Fibroblast of the conjunctiva (primary cell): ENCODE measurements at regions not wholly inside any gene's neighbourhood (a gene's known extent, or its start where the extent isn't known, plus 50 kb on each side); places are given as distances from the start of the nearest gene placed in this dataset.

Source experiments
- DNase-seq: peaks from one replicate; pipeline ENCODE4 v3.0.0-alpha.2; 2010; ENCODE audit warnings: low read depth

DNA sequence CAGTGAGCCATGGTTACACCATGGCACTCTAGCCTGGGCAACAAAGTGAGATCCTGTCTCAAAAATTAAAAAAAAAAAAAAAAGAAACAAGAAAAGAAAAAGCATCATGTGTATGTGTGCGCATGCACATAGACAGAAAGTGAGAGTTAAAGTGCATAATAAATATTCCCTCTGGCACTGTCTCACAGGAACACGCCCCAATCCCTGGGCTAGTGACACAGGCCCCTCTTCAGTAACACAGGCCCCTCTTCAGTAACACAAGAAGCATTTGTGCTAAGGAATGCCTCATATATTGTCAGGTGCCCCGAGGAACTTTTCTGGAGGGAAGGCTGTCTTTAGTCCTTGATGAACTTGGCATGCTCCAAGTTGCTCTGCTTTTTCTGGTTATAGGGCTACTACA lies 57.5 kb downstream of the RPL27A start:
- no peak for DNase-seq

DNA sequence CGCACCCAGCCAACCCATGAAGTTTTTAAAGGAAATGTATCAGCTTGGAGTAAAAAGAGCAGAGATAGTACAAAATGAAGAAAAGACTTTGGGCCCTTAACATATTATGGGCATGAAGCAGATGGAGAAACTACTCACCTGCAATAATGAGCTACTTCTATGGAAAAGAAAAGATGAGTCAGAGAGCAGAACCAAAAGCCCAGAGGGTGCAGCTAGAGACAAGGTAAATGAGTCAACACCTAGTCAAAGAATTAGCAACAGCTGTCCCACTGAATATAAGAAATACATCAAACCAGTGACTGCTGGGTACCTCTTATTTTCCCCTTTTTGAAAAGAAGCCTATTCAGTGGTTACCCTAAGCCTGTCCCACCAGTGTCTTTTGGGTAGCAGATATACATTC lies 61.8 kb downstream of the RPL27A start:
- no peak for DNase-seq

DNA sequence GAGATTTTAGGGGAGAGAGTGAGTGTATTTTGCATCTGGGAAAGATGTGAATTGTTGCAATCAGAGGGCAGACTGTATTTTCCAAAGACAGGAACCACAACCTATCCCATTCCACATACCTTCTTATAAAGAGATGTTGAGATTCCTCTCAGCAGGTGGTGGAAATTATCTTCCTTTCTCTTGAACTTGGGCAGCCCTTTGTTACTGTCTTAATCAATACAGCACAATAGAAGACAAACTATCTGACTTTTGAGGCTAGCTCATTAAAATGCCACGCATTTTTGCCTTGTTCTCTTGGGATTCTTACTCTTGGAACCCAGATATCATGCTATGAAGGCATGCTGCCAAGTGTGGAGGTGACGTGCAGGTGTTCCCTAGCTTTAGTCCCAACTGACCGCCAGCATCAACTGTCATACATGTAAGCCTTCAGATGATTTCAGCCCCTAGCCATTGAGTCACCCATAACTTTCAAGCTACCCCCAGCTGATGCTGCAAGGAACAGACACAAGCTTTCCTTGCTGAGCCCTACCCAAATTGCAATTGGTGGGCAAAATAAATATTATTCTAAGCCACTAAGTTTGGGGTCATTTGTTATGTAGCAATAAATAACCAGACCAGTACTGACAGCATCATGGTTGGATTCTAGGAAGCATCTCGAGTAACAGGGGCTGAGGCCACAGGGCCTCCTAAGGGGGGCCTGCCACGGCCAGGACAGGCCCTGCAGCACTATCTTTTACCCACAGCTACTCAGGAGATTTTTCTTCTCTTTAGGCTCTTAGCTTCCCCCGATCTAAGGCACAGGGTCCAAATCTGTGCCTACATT lies 63.0 kb downstream of the RPL27A start:
- DNase-seq: no peak

DNA sequence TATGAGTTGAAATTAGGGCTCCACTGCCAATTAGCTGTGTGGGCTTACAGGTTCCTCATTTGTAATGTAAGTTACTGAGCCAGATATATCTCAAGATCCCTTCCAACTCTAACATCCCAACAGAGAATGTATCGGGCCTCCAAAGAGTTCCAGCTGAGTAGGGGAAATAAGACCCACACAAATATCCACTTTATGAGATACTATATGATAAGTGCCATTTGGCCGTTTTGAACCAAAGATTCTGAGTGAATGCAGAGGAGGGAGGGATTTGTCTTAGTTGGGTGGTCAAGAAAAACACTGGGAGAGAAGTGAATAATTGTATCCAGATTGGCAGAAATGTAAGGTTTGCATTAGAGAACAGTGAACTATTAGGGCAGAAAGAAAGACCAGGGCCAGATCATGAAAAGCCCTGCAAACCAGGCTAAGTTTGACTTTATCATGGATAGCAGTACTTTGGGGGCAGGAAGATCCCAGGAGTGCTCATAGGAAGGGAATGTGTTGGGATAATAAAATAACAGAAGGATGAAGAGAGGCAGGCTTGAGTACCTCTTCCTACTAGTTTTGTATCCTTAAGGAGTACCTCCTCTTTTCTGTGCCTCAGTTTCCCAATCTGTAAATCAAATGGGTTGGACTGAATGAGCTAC lies 63.9 kb downstream of the RPL27A start:
- DNase-seq: no peak

DNA sequence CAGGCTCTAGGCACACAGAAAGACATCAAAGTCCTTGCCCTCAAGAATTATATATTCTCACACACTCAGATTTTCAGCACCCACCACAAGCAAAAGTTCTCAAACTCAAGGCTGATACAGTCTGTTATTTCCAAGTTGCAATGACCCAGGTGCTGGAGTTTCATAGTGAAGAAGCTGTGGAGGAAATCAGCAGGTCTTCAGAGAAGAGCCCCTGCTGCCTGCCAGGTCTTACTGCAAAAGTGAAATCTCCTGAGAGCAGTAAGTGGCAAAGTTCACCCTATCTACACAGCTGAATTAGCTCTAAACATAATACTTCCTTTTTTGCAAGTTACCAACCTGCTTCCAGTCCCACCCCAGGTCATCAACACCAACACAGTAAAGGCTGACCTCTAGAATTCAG lies 64.6 kb downstream of the RPL27A start:
- DNase-seq: no peak

DNA sequence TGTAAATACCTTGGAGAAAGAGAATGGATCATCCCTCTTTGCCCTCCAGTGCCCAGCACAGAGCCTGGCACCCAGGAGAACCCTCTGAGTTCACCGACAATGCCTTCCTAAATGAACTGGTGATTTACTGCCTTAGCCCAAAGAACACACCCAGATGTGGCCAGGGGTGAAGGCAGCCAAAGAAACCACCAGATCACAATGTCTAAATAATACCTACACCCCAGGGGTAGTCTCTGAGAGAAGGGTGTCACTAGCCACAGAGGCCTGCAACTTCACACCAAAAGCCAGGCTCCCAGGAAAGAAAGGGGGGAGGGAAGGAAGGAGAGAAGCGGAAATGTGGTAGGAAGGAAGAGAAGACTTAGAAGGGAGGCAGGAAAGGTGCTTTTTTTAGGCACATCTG lies 65.7 kb downstream of the RPL27A start:
- DNase-seq: no peak

DNA sequence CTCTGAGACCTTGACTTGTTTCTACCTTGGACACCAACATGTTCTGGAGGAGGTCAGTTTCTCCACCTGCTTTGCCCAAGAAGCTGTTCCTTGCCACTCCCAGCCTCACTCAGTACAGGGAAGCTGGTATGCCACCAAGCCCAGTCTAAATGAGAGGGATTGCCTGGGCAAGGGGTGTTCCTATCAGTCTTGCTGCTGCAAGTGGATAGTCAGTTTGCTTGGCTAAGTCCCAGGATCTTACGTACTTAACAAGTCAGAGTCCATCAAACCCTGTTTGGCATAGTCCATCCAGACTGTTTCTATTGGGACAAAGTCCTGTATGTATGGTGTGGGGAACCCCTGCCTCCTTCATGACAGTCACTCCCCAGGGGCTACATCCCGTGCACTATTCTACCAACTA lies 66.6 kb downstream of the RPL27A start:
- no peak for DNase-seq

DNA sequence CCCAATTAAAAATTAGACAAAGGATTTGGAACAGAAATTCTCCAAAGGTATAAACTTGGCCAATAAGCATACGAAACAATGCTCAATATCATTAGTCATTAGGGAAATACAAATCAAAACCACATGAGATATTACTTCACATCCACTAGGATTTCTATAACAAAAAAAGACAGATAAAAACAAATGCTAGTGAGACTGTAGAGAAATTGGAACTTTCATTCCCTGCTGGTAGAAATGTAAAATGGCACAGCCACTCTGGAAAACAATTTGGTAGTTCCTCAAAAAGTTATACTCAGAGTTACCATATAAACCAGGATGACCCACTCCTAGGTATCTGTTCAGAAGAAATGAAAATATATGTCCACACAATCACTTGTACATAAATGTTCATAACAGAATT lies 71.6 kb downstream of the RPL27A start:
- DNase-seq: no peak

DNA sequence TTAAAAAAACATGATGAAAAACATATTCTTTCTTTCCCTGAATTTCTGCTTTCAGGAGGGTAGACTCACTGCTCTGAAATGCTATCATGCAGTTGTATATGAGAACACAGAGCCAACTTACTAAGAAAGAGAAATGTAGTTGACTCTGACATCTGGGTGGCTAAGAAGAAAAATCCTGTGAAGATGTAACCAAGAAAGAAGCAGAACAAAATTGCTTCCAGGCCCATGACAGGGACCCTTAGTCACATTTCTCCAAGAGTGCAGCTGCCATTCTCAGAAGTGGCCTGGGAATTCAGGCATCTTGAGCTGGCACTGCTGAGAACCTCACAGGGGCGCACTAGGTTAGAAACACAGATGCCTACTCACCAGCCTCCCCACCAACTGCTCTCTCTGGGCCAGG lies 73.6 kb downstream of the RPL27A start:
- no peak for DNase-seq

DNA sequence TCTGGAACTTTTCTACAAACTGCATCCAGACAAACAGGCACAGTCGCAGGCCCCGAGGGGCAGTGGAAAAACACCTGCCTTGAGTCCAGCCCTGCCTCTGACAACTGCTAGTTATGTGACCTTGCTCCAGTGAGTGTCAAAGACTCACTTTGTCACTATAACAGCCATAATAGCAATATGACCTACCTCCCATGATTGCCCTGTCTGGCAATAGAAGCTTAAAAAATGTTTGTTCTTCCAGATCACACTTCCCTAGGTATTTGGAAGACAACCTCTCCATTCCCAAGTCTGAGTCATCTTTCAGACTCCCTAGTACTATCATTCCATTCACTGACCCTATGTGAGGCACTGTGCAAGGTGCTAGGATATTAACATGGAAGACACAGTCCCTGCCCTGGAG lies 74.5 kb downstream of the RPL27A start:
- no peak for DNase-seq

DNA sequence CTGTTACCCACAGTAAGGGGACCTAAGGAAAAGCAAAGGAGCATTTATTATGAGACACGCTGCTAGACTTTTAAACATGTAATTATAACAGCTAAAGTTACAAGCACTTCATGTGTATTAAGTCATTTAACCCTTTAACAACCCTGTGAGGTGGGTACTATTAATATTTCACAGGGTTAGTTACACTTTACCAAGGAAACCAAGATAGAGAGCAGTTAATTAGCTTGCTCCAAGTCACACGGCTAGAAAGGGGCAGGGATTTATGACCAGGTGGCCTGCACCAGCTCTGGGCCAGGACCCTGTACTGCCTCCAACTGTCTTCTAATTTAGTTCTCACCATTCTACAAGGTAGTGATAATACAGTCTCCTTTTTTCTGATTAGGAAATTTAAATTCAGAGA lies 74.9 kb downstream of the RPL27A start:
- no peak for DNase-seq

DNA sequence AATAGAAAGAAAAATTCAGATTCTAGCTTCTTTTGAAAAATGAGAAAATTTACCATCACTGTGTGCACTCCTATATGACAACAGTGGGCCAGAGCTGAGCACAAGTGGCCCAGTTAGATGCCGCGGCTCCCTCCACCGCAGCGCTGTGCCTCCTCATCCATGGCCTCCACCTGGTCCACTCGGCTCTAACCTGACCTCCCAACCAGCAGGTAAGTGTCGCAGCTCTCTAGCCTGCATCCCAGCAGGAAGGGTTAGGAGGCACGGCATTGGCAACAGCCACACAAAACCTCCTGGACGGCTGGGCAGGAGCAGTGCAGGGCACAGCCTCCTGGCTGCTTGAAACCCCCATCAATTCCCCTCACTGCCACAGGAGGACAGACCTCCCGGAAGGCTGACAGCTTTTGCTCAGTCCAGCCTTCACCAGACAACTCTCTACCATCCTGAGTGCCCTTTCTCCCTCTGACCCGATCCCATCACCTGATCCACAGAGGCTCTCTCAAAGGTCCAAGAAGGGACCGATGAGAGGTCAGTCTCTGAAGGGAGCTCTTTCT lies 76.1 kb downstream of the RPL27A start:
- no peak for DNase-seq

DNA sequence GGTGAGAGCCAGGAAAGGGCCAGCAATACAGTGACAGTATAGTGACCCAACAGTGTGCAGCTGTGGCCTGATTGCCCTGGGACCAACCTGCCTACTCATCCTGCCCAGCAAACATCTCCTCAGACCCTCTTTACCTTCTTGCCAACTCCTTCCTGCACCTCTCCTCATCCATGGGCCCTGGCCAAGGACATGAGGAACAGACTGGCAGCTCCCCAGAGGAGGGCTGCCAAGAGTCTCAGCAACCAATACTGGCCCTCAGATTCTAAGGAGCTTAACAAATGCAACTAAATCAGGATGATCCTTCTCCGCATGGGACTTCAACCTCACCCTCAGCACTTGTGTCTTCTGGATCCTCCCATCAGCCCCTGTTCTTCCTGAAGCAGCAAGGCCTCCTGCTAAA lies 77.0 kb downstream of the RPL27A start:
- no peak for DNase-seq

DNA sequence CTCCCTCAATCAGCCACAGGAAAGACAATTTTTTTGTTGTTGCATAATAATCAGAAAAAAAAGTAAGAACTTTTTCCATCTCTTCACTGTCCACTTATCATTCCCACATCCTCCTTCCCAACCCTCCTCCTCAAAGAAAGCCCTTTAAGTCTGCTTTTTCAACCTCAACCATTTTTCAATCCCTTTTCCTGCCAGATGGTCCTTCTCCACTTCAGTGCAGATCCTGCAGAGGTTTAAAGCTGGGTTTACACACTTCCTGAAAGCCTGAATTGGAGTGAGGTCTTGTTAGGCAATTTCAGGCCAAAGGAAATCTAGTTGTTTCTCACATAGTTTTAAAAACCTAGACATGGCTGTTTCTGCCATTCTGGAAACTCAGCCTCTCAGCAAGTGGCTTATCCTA lies 78.3 kb downstream of the RPL27A start:
- DNase-seq: no peak

DNA sequence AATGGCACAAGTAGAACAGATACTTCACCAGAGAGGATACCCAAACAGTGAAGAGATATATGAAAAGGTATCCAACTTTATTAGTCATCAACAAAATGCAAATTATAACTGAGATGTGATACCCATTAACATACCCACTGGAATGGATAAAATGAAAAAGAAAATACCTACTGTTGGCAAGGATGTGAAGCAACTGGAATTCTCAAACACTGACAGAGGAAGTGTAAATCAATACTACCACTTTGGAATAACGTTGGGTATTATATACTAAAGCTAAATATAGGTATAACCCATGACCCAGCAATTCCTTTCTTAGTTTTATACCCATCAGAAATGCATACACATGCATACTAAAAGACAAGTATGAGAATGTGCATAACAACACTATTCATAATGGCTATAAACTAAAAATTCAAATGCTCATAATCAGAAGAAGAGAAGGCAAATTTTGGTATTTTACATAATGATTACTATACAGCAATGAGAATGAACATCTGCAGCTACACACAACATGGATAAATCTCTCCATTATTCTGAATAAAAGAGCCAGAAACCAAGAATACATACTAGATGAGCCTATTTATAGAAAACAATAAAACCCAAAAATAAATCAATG lies 80.6 kb downstream of the RPL27A start:
- DNase-seq: no peak

DNA sequence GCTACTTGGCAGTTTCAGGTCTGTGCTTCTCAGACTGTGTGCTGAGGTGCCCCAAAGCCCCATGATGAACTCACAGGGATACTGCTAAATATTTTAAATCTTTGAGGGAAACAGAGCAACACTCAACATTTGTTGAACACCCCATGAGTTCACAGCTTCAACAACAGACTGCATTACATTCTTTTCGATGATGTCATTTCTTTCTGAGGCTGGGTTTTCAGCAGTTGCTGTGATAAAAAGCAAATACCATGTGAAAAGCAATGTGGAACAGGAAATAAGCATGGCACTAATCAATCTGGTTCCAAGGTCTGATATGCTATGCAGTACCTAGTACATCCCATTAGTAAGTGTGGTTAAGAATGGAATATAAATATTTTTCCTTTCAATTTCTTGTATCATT lies 82.7 kb downstream of the RPL27A start:
- DNase-seq: no peak

DNA sequence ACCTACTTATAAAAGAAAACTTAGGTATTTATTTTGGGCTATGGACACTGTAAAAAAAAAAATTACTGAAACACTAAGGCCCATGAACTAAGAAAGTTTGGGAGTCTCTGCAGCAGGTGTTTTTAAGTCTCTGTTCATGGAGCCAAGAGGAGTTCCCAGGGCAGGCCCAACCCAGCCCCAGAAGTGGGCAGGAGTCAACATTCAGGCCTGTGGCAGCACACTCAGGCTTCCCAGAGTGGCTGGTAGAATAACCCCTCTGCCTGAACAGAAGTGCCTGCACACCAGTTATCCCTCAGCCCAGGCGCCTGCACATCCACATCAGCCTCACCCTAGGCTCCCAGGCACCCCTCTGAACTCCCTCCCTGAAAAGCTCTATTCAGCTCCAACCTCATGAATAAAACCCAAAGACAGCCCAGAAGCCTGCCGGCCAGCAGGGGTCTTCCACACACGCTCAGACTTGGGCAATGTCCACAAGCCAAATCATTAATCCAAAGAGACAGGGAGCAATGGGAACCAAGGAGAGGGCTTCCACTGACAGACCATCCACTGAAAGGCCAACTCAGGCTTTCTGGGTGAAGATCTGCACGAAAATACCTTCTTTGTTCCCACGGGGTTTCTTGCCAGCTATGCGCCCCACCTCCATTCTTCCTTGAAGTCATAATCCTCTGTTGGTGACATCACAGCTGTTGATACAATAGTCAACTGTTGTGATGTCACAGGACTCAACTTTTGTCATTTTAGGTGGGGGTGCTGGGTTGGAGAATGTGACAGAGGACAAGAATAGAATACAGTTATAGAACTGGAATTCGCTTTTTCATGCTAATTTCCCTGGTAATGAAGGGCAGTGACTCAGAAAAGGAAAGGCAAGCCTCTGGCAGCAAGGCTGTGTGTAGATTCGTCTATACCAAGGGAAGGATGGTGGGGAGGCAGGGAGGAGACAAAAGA lies 83.7 kb downstream of the RPL27A start:
- DNase-seq: no peak

DNA sequence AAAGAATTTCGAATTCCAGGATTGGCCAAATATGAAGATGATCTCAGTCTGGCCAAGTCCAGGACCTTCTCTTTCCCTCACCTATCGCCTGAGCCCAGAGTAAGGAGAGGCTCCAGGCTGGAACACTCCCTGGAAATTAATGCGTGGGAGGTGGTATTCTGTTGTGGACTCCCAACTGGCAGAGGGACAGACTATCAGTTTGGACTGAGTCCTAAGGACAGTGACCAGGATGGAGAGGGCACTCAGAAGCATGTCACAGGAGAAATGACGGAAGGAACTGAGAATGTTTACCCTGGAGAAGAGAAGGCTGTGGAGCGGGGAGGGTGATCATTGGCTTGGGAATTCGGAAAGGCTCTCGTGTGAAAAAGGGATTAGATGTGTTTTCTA lies 84.4 kb downstream of the RPL27A start:
- DNase-seq: no peak

DNA sequence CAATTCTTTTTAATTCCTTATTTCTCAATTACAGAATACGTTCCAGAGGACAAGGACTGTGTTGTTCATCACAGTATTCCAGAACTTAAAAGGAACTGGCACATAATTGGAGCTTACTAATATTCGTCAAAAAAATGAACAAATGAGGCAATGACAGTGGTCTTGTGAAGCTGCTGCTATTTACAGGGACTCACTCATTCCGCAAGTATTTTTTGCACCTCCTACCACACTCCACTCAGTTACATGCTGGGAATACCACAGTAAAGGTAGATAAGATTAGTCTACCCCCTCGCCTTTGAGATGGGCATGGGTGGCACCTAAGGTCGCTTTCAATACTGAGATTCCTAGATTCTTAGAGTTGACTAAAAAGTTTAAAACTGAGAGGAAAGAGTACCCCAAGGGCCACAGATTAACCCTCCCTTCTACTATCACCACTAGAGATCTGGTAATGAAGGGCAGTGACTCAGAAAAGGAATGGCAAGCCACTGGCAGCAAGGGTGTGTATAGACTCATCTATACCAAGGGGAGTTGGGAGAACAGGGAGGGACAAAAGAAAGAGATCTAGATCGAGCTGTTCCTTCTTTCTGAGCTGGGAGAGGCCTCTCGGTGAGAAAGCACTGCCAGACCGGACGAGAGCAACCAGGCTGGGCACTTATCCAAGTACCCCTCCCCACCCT lies 85.0 kb downstream of the RPL27A start:
- no peak for DNase-seq

DNA sequence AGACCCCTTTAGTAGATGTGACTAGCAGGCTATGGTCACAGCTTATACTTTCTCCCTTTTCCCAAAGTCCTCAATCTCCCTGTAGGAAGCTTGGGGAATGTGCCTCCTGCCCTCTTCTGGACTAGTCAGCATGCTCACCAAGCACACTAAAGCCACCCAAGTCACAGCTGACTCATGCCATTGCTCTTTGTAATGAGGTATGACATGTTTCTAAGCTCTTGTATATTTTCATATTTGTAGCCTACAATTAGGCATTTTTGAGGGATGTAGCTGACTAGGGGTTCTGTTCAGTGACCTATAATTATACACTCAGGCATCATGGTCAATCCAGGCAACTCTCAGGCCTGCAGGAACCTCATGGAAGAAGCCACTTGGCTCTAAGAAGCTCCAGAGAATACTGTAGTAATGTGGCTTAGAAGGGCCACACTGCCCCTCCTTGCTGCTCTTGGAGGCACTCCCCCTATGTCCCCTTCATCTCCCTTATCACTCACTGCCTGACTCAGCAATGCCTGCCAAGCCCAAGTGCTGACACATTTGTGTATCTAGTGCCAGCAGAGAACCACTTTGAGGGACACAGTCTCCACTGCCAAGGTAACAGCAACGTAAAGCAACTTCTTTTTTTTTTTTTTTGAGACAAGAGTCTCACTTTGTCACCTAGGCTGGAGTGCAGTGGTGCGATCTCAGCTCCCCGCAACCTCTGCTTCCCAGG lies 86.2 kb downstream of the RPL27A start:
- DNase-seq: no peak
